Kidney (tissue), 13 donors: ENCODE measurements at regions not wholly inside any gene's neighbourhood (a gene's known extent, or its start where the extent isn't known, plus 50 kb on each side); places are given as distances from the start of the nearest gene placed in this dataset.

Experiments used
- DNase-seq, 5 donors: peaks; one replicate each; pipeline ENCODE4 v3.0.0-alpha.2; 2013 to 2020
- FAIRE-seq: peaks from 2 replicates; lab custom pipeline; 2012; peaks lifted over from hg19 to GRCh38; lab: Jason Lieb, UNC
- H3K27ac ChIP-seq, 2 donors: one replicate each; pipeline ENCODE4 v1.7.0; 2013; ENCODE audit warnings: low read depth in 2 of 2, low read length in 2 of 2, inconsistent platforms in 1 of 2
- H3K27me3 ChIP-seq: one replicate; pipeline ENCODE4 v1.7.1; 2013; ENCODE audit warnings: low read length, inconsistent platforms; ENCODE audit not compliant: control insufficient read depth, insufficient read depth
- H3K36me3 ChIP-seq, 3 donors: one replicate each; pipeline versions ENCODE4 v1.7.0 to v1.7.1; 2013; ENCODE audit warnings: low read length in 3 of 3, control low read depth in 1 of 3, inconsistent platforms in 1 of 3; ENCODE audit not compliant: insufficient read depth in 3 of 3, control insufficient read depth in 2 of 3
- H3K4me1 ChIP-seq, 3 donors: one replicate each; pipeline versions ENCODE4 v1.7.0 to v1.7.1; 2013; ENCODE audit warnings: low read length in 3 of 3, inconsistent platforms in 1 of 3, low read depth in 1 of 3; ENCODE audit not compliant: control insufficient read depth in 2 of 3, insufficient read depth in 2 of 3
- H3K4me3 ChIP-seq, 3 donors: one replicate each; pipeline versions ENCODE4 v1.7.0 to v1.8.1; 2013; ENCODE audit warnings: low read length in 3 of 3, control low read depth in 1 of 3, inconsistent platforms in 1 of 3
- H3K9ac ChIP-seq, 3 donors: one replicate each; pipeline versions ENCODE4 v1.7.0 to v1.7.1; 2013; ENCODE audit warnings: low read length in 3 of 3, control low read depth in 1 of 3, inconsistent platforms in 1 of 3
- H3K9me3 ChIP-seq, 3 donors: one replicate each; pipeline versions ENCODE4 v1.7.0 to v1.7.1; 2013; ENCODE audit warnings: low read length in 3 of 3, control low read depth in 1 of 3, inconsistent platforms in 1 of 3; ENCODE audit not compliant: control insufficient read depth in 2 of 3, insufficient read depth in 1 of 3
- CTCF ChIP-seq: IDR thresholded peaks from 3 replicates; pipeline ENCODE4 v1.5.1; 2012; ENCODE audit warnings: mild to moderate bottlenecking, moderate library complexity, borderline replicate concordance; ENCODE audit not compliant: insufficient read depth; ENCODE audit errors: extremely low read depth
- intact Hi-C: fragments of 100-400 bp; cut with DNase I; formaldehyde crosslinking; loops from one replicate; pipeline ENCODE4 v1.11.1; 2022
- donor health status: control.
- donor health status: control.
- donor health status: control.
- donor health status: control.
- donor health status: control.
- donor health status: DM: yes; HTN: yes; CAD: no.
- donor health status: Normal renal cell carcinoma (clear cell type).

- Histone ChIP-seq H3K36me3 (no peaks in the 10 kb centered on the region), H3K27me3 (no peaks in the 10 kb centered on the region), H3K4me3 (no peak overlapping the region), H3K9me3 (no peaks in the 10 kb centered on the region), H3K9ac (no peak overlapping the region), H3K27ac (no peak overlapping the region), H3K4me1 (no peaks in the 10 kb centered on the region)
- intact Hi-C loops: no loop called here
- FAIRE-seq: no peak
- no peak for DNase-seq
- TF ChIP-seq CTCF: no peak
These were observed 168.0 kb downstream of the TNFSF13B start for GRCh38 chr13:108437496-108437895.

- H3K36me3 ChIP-seq: no peaks in the 10 kb centered on the region
- H3K9me3 ChIP-seq: no peaks in the 10 kb centered on the region
- H3K9ac ChIP-seq: no peak overlapping the region
- no peak for FAIRE-seq
- no peak overlapping the region for H3K4me3 ChIP-seq
- no peak overlapping the region for H3K27ac ChIP-seq
- intact Hi-C loops: no loop called here
- H3K4me1 ChIP-seq: no peaks in the 10 kb centered on the region
- no peak for TF ChIP-seq CTCF
- DNase-seq: no peak
- H3K27me3 ChIP-seq: no peaks in the 10 kb centered on the region
These were observed 170.0 kb downstream of the TNFSF13B start for GRCh38 chr13:108439556-108439955.

GRCh38 chr13:108444448-108444847 lies 174.9 kb downstream of the TNFSF13B start:
- Histone ChIP-seq H3K27ac (no peak overlapping the region), H3K9ac (no peak overlapping the region), H3K9me3 (no peaks in the 10 kb centered on the region), H3K4me3 (no peak overlapping the region), H3K36me3 (no peaks in the 10 kb centered on the region), H3K27me3 (no peaks in the 10 kb centered on the region), H3K4me1 (no peaks in the 10 kb centered on the region)
- intact Hi-C loops: no loop called here
- FAIRE-seq (no peak), DNase-seq (no peak)
- TF ChIP-seq CTCF: no peak

GRCh38 chr13:108448891-108449290 lies 179.4 kb downstream of the TNFSF13B start:
- no peak overlapping the region for H3K4me3 ChIP-seq
- no peak for FAIRE-seq
- intact Hi-C loops: no loop called here
- DNase-seq: no peak
- H3K9me3 ChIP-seq: no peaks in the 10 kb centered on the region
- H3K9ac ChIP-seq: no peak overlapping the region
- no peaks in the 10 kb centered on the region for H3K27me3 ChIP-seq
- H3K4me1 ChIP-seq: no peaks in the 10 kb centered on the region
- H3K27ac ChIP-seq: no peak overlapping the region
- no peak for TF ChIP-seq CTCF
- no peaks in the 10 kb centered on the region for H3K36me3 ChIP-seq
